ENCODE measurements at regions not wholly inside any gene's neighbourhood (a gene's known extent, or its start where the extent isn't known, plus 50 kb on each side); places are given as distances from the start of the nearest gene placed in this dataset.

GRCh38 chr1:163744301-163744887 is 422.6 kb downstream of the NUF2 start:
- Histone ChIP-seq H3K9me3 (no peaks in the 10 kb centered on the region), H3K36me3 (no peaks in the 10 kb centered on the region), H3K27me3 (replicated peaks; ENCODE audit: insufficient read depth) (no peaks in the 10 kb centered on the region), H3K27ac (no peak overlapping the region), H3K4me1 (replicated peaks) (no peaks in the 10 kb centered on the region), H3K4me3 (no peak overlapping the region)
- no peak for TF ChIP-seq POLR2A (IDR thresholded peaks at IDR 0.05)
- TF ChIP-seq POLR2AphosphoS5 (IDR thresholded peaks at IDR 0.05) = no peak
- no peak for TF ChIP-seq CTCF (IDR thresholded peaks at IDR 0.05)
- DNase-seq (ENCODE audit: low spot score) = no peak
- WGBS = 96% methylated on average over 2 of the region's 2 CpGs
- intact Hi-C loops (cut with DNase I) = no loop called here

- Histone ChIP-seq H3K4me3 (no peak overlapping the region), H3K4me1 (replicated peaks) (no peaks in the 10 kb centered on the region), H3K27me3 (replicated peaks; ENCODE audit: insufficient read depth) (no peaks in the 10 kb centered on the region), H3K36me3 (no peaks in the 10 kb centered on the region), H3K27ac (no peak overlapping the region), H3K9me3 (no peaks in the 10 kb centered on the region)
- no peak for DNase-seq (ENCODE audit: low spot score)
- 68% methylated on average over 2 of the region's 2 CpGs for WGBS
- intact Hi-C loops (cut with DNase I) = no loop called here
- TF ChIP-seq CTCF (IDR thresholded peaks at IDR 0.05) (no peak), POLR2AphosphoS5 (IDR thresholded peaks at IDR 0.05) (no peak), POLR2A (IDR thresholded peaks at IDR 0.05) (no peak)
These were observed 423.4 kb downstream of the NUF2 start for GRCh38 chr1:163745204-163745603.

- H3K27ac ChIP-seq = no peak overlapping the region
- DNase-seq (ENCODE audit: low spot score) = no peak
- no peaks in the 10 kb centered on the region for H3K27me3 ChIP-seq (replicated peaks; ENCODE audit: insufficient read depth)
- no peak overlapping the region for H3K4me3 ChIP-seq
- no peaks in the 10 kb centered on the region for H3K36me3 ChIP-seq
- no peaks in the 10 kb centered on the region for H3K4me1 ChIP-seq (replicated peaks)
- TF ChIP-seq POLR2A (IDR thresholded peaks at IDR 0.05) (no peak), CTCF (IDR thresholded peaks at IDR 0.05) (no peak), POLR2AphosphoS5 (IDR thresholded peaks at IDR 0.05) (no peak)
- intact Hi-C loops (cut with DNase I) = no loop called here
- no peaks in the 10 kb centered on the region for H3K9me3 ChIP-seq
These were observed 425.5 kb downstream of the NUF2 start for GRCh38 chr1:163747261-163747660.

GRCh38 chr1:163747855-163748254 is 426.1 kb downstream of the NUF2 start:
- TF ChIP-seq CTCF (IDR thresholded peaks at IDR 0.05) (no peak), POLR2AphosphoS5 (IDR thresholded peaks at IDR 0.05) (no peak), POLR2A (IDR thresholded peaks at IDR 0.05) (no peak)
- intact Hi-C loops (cut with DNase I) = no loop called here
- H3K4me1 ChIP-seq (replicated peaks) = no peaks in the 10 kb centered on the region
- DNase-seq (ENCODE audit: low spot score) = no peak
- 28% methylated on average over 1 of the region's 1 CpG for WGBS
- no peak overlapping the region for H3K4me3 ChIP-seq
- H3K27me3 ChIP-seq (replicated peaks; ENCODE audit: insufficient read depth) = no peaks in the 10 kb centered on the region
- H3K27ac ChIP-seq = no peak overlapping the region
- no peaks in the 10 kb centered on the region for H3K9me3 ChIP-seq
- no peaks in the 10 kb centered on the region for H3K36me3 ChIP-seq

GRCh38 chr1:163758977-163759670 is 437.4 kb downstream of the NUF2 start:
- DNase-seq (ENCODE audit: low spot score) = no peak
- Histone ChIP-seq H3K36me3 (no peaks in the 10 kb centered on the region), H3K27me3 (replicated peaks; ENCODE audit: insufficient read depth) (no peaks in the 10 kb centered on the region), H3K4me3 (no peak overlapping the region), H3K9me3 (no peaks in the 10 kb centered on the region), H3K4me1 (replicated peaks) (no peaks in the 10 kb centered on the region), H3K27ac (no peak overlapping the region)
- 94% methylated on average over 3 of the region's 3 CpGs for WGBS
- intact Hi-C loops (cut with DNase I) = no loop called here
- no peak for TF ChIP-seq POLR2A (IDR thresholded peaks at IDR 0.05)
- no peak for TF ChIP-seq POLR2AphosphoS5 (IDR thresholded peaks at IDR 0.05)
- TF ChIP-seq CTCF (IDR thresholded peaks at IDR 0.05) = no peak

All from prostate gland (tissue), 2 donors.